Liver (tissue), 3 donors: ENCODE measurements at regions not wholly inside any gene's neighbourhood (a gene's known extent, or its start where the extent isn't known, plus 50 kb on each side); places are given as distances from the start of the nearest gene placed in this dataset.

Experiments used
- EGR1 ChIP-seq, 2 donors: IDR thresholded peaks; 2 replicates each; pipeline ENCODE4 v1.6.1; 2016 to 2018; ENCODE audit warnings: antibody characterized with exemption in 2 of 2, low read depth in 2 of 2
- FOXA1 ChIP-seq: IDR thresholded peaks from 2 replicates; pipeline ENCODE4 v1.6.1; 2016; ENCODE audit warnings: antibody characterized with exemption
- GABPA ChIP-seq, 2 donors: IDR thresholded peaks in 1 of 2; conservative IDR thresholded peaks in 1 of 2; 2 replicates each; pipeline ENCODE4 v1.6.1; 2016; ENCODE audit warnings: antibody characterized with exemption in 2 of 2, mild to moderate bottlenecking in 1 of 2, moderate library complexity in 1 of 2
- HNF4A ChIP-seq, 2 donors: conservative IDR thresholded peaks; 2 replicates each; pipeline ENCODE4 v1.6.1; 2016; ENCODE audit warnings: antibody characterized with exemption in 2 of 2, mild to moderate bottlenecking in 2 of 2
- HNF4G ChIP-seq: IDR thresholded peaks from 2 replicates; pipeline ENCODE4 v1.6.1; 2016; ENCODE audit warnings: antibody characterized with exemption
- NR2F2 ChIP-seq: IDR thresholded peaks from 2 replicates; pipeline ENCODE4 v1.6.1; 2016; ENCODE audit warnings: antibody characterized with exemption
- RAD21 ChIP-seq, 2 donors: IDR thresholded peaks; 2 replicates each; pipeline ENCODE4 v1.6.1; 2016; ENCODE audit warnings: antibody characterized with exemption in 2 of 2, mild to moderate bottlenecking in 2 of 2
- TAF1 ChIP-seq: conservative IDR thresholded peaks from 2 replicates; pipeline ENCODE4 v1.6.1; 2016; ENCODE audit warnings: antibody characterized with exemption, mild to moderate bottlenecking
- YY1 ChIP-seq: IDR thresholded peaks from 2 replicates; pipeline ENCODE4 v1.6.1; 2016; ENCODE audit warnings: antibody characterized with exemption, mild to moderate bottlenecking
- TF ChIP-seq, protein P1 (sequence below): fragments of 150-350 bp; IDR thresholded peaks from 2 replicates; pipeline ENCODE4 v1.5.1; 2017; ENCODE audit warnings: improper control_type of control experiment, low read depth, low read length; ENCODE audit not compliant: missing input control
- TF ChIP-seq, protein P2 (sequence below): IDR thresholded peaks from 2 replicates; pipeline ENCODE4 v1.6.1; 2016; ENCODE audit warnings: antibody characterized with exemption
- TF ChIP-seq, protein P3 (sequence below): IDR thresholded peaks from 2 replicates; pipeline ENCODE4 v1.6.1; 2016; ENCODE audit warnings: antibody characterized with exemption
- TF ChIP-seq, protein P4 (sequence below): IDR thresholded peaks from 2 replicates; pipeline ENCODE4 v1.6.1; 2016; ENCODE audit warnings: antibody characterized with exemption
- TF ChIP-seq, protein P5 (sequence below): IDR thresholded peaks from 2 replicates; pipeline ENCODE4 v1.6.1; 2016; ENCODE audit warnings: antibody characterized with exemption, mild to moderate bottlenecking
- donor health status: healthy.
- donor health status: healthy.

DNA sequence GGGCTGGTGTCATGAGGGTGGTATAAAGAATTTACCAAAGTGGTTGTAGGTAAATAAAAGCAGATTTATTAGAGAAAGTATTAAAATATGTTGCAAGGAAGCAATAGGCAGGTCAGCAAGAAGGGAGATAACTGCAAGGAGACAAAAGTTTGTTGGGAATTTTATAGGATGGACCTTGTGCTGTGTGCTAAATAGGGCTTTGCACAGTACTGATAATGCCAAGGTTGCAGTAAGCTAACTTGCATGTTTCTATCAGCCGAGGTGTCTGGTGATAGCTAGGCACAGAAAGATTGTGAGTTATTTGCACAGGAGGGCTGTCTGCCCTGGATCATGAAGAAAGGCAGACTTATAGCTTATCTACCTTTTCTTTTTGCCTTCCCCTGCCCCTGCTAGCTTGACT, 102.5 kb upstream of the SPRED1 start:
- TF ChIP-seq, protein P1, sequence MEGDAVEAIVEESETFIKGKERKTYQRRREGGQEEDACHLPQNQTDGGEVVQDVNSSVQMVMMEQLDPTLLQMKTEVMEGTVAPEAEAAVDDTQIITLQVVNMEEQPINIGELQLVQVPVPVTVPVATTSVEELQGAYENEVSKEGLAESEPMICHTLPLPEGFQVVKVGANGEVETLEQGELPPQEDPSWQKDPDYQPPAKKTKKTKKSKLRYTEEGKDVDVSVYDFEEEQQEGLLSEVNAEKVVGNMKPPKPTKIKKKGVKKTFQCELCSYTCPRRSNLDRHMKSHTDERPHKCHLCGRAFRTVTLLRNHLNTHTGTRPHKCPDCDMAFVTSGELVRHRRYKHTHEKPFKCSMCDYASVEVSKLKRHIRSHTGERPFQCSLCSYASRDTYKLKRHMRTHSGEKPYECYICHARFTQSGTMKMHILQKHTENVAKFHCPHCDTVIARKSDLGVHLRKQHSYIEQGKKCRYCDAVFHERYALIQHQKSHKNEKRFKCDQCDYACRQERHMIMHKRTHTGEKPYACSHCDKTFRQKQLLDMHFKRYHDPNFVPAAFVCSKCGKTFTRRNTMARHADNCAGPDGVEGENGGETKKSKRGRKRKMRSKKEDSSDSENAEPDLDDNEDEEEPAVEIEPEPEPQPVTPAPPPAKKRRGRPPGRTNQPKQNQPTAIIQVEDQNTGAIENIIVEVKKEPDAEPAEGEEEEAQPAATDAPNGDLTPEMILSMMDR, result no peak
- TF ChIP-seq EGR1 (IDR thresholded peaks at IDR 0.05; ENCODE audit: low read depth in 2 of 2), result no peak
- TF ChIP-seq, protein P2, sequence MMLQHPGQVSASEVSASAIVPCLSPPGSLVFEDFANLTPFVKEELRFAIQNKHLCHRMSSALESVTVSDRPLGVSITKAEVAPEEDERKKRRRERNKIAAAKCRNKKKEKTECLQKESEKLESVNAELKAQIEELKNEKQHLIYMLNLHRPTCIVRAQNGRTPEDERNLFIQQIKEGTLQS, result no peak
- TF ChIP-seq, protein P3, sequence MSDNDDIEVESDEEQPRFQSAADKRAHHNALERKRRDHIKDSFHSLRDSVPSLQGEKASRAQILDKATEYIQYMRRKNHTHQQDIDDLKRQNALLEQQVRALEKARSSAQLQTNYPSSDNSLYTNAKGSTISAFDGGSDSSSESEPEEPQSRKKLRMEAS, result no peak
- no peak for TF ChIP-seq RAD21 (IDR thresholded peaks at IDR 0.05)
- TF ChIP-seq, protein P4, sequence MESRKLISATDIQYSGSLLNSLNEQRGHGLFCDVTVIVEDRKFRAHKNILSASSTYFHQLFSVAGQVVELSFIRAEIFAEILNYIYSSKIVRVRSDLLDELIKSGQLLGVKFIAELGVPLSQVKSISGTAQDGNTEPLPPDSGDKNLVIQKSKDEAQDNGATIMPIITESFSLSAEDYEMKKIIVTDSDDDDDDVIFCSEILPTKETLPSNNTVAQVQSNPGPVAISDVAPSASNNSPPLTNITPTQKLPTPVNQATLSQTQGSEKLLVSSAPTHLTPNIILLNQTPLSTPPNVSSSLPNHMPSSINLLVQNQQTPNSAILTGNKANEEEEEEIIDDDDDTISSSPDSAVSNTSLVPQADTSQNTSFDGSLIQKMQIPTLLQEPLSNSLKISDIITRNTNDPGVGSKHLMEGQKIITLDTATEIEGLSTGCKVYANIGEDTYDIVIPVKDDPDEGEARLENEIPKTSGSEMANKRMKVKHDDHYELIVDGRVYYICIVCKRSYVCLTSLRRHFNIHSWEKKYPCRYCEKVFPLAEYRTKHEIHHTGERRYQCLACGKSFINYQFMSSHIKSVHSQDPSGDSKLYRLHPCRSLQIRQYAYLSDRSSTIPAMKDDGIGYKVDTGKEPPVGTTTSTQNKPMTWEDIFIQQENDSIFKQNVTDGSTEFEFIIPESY, result no peak
- no peak for TF ChIP-seq NR2F2
- no peak for TF ChIP-seq GABPA (IDR thresholded peaks at IDR 0.05 in 1 of 2, conservative IDR thresholded peaks at IDR 0.05 in 1 of 2)
- TF ChIP-seq HNF4G, result no peak
- no peak for TF ChIP-seq TAF1
- TF ChIP-seq FOXA1, result no peak
- TF ChIP-seq YY1, result no peak
- TF ChIP-seq, protein P5, sequence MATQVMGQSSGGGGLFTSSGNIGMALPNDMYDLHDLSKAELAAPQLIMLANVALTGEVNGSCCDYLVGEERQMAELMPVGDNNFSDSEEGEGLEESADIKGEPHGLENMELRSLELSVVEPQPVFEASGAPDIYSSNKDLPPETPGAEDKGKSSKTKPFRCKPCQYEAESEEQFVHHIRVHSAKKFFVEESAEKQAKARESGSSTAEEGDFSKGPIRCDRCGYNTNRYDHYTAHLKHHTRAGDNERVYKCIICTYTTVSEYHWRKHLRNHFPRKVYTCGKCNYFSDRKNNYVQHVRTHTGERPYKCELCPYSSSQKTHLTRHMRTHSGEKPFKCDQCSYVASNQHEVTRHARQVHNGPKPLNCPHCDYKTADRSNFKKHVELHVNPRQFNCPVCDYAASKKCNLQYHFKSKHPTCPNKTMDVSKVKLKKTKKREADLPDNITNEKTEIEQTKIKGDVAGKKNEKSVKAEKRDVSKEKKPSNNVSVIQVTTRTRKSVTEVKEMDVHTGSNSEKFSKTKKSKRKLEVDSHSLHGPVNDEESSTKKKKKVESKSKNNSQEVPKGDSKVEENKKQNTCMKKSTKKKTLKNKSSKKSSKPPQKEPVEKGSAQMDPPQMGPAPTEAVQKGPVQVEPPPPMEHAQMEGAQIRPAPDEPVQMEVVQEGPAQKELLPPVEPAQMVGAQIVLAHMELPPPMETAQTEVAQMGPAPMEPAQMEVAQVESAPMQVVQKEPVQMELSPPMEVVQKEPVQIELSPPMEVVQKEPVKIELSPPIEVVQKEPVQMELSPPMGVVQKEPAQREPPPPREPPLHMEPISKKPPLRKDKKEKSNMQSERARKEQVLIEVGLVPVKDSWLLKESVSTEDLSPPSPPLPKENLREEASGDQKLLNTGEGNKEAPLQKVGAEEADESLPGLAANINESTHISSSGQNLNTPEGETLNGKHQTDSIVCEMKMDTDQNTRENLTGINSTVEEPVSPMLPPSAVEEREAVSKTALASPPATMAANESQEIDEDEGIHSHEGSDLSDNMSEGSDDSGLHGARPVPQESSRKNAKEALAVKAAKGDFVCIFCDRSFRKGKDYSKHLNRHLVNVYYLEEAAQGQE, result no peak
- TF ChIP-seq HNF4A (conservative IDR thresholded peaks at IDR 0.05), result no peak
